Esophagus (tissue), 2 donors: ENCODE measurements at regions not wholly inside any gene's neighbourhood (a gene's known extent, or its start where the extent isn't known, plus 50 kb on each side); places are given as distances from the start of the nearest gene placed in this dataset.

Source experiments
- H3K27ac ChIP-seq, 2 donors: one replicate each; pipeline ENCODE4 v1.5.1; 2013; ENCODE audit warnings: low read depth in 2 of 2, mild to moderate bottlenecking in 2 of 2, inconsistent platforms in 1 of 2, low read length in 1 of 2, moderate library complexity in 1 of 2
- H3K27me3 ChIP-seq, 2 donors: one replicate each; pipeline ENCODE4 v1.6.1; 2013; ENCODE audit warnings: low read length in 2 of 2, control low read depth in 1 of 2, mild to moderate bottlenecking in 1 of 2; ENCODE audit not compliant: insufficient read depth in 2 of 2, control insufficient read depth in 1 of 2
- H3K36me3 ChIP-seq, 2 donors: one replicate each; pipeline ENCODE4 v1.6.1; 2013; ENCODE audit warnings: low read length in 1 of 2; ENCODE audit not compliant: control insufficient read depth in 2 of 2, insufficient read depth in 2 of 2
- H3K4me1 ChIP-seq, 2 donors: one replicate each; pipeline ENCODE4 v1.6.1; 2013; ENCODE audit warnings: low read length in 1 of 2; ENCODE audit not compliant: control insufficient read depth in 2 of 2, insufficient read depth in 2 of 2
- H3K4me3 ChIP-seq, 2 donors: one replicate each; pipeline ENCODE4 v1.5.1; 2013; ENCODE audit warnings: low read length in 2 of 2, mild to moderate bottlenecking in 2 of 2, low read depth in 1 of 2, moderate library complexity in 1 of 2
- H3K9me3 ChIP-seq, 2 donors: one replicate each; pipeline ENCODE4 v1.6.1; 2013; ENCODE audit warnings: mild to moderate bottlenecking in 2 of 2, low read depth in 1 of 2, low read length in 1 of 2, moderate library complexity in 1 of 2; ENCODE audit not compliant: control insufficient read depth in 2 of 2, insufficient read depth in 1 of 2
- WGBS, 2 donors: extraction: QIAGEN DNeasy Blood & Tissue Kit; methylation state at CpG; one replicate each; pipeline ENCODE4 v1.1.7; 2013; 5-methylcytosine and 5-hydroxymethylcytosine counted together
- donor health status: healthy with polysubstance abuse.
- donor health status: Bipolar disorder and iron deficiency.

GRCh38 chr7:22586101-22586785, 86.3 kb upstream of the STEAP1B start:
- peak overlapping the region in 1 of 2 donors; percentile 13 for H3K27ac ChIP-seq
- H3K27me3 ChIP-seq, result no peaks in the 10 kb centered on the region
- H3K36me3 ChIP-seq, result no peaks in the 10 kb centered on the region
- 79 to 81% methylated on average over 5 of the region's 5 CpGs for WGBS, 2 donors
- H3K4me3 ChIP-seq, result no peak overlapping the region
- no peaks in the 10 kb centered on the region for H3K9me3 ChIP-seq
- H3K4me1 ChIP-seq, result no peaks in the 10 kb centered on the region

- Histone ChIP-seq H3K4me3 (no peak overlapping the region), H3K36me3 (no peaks in the 10 kb centered on the region), H3K4me1 (no peaks in the 10 kb centered on the region), H3K27ac (no peak overlapping the region), H3K9me3 (no peaks in the 10 kb centered on the region), H3K27me3 (no peaks in the 10 kb centered on the region)
- 64 to 77% methylated on average over 1 of the region's 1 CpG for whole genome bisulfite sequencing, 2 donors
These were observed 84.2 kb upstream of the STEAP1B start for GRCh38 chr7:22584179-22584578.

GRCh38 chr7:22582863-22583622, 83.1 kb upstream of the STEAP1B start:
- no peaks in the 10 kb centered on the region for H3K9me3 ChIP-seq
- H3K4me3 ChIP-seq, result no peak overlapping the region
- no peaks in the 10 kb centered on the region for H3K36me3 ChIP-seq
- WGBS, 2 donors, result 58 to 59% methylated on average over 7 of the region's 7 CpGs
- H3K4me1 ChIP-seq, result no peaks in the 10 kb centered on the region
- H3K27ac ChIP-seq, result no peak overlapping the region
- H3K27me3 ChIP-seq, result no peaks in the 10 kb centered on the region

- H3K4me3 ChIP-seq, result no peak overlapping the region
- no peaks in the 10 kb centered on the region for H3K36me3 ChIP-seq
- no peak overlapping the region for H3K27ac ChIP-seq
- H3K4me1 ChIP-seq, result no peaks in the 10 kb centered on the region
- H3K27me3 ChIP-seq, result no peaks in the 10 kb centered on the region
- WGBS, 2 donors, result 82 to 89% methylated on average over 3 of the region's 3 CpGs
- H3K9me3 ChIP-seq, result no peaks in the 10 kb centered on the region
These were observed 81.1 kb upstream of the STEAP1B start for GRCh38 chr7:22581099-22581498.

- 83 to 92% methylated on average over 2 of the region's 2 CpGs for WGBS, 2 donors
- Histone ChIP-seq H3K36me3 (no peaks in the 10 kb centered on the region), H3K4me1 (no peaks in the 10 kb centered on the region), H3K27ac (no peak overlapping the region), H3K4me3 (no peak overlapping the region), H3K27me3 (no peaks in the 10 kb centered on the region), H3K9me3 (no peaks in the 10 kb centered on the region)
These were observed 80.0 kb upstream of the STEAP1B start for GRCh38 chr7:22579961-22580360.

DNA sequence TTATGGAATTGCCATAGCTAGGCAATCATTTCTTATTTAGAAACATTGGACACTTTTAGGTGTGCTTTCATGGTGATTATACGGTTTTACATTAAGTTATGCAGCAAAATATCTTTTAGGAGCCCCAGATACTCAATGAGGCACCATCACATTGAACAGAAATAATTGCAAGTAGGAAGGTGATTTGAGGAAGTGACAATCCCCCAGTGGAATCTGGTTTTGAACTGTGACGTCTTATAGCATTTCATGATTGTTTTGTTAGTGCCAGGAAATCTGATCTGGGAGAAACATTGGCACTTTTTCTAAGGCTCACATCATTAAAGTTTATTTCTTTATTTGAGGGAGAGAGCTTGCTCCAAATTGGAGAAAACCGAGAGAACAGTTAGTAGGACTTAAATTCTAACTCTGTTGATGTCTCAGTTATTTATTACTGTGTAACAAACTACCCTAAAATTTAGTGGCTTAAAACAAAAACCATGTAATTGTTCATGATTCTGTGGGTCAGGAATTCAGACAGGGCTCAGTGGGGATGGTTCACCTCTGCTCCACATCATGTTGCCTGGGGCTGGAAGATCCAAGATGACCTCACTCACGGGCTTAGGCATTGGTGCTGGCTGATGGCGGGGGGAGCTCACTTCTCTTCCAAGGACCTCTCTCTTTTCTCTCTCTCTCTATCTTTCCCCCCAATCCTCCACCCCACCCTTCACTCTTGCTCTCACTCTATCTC, 78.2 kb upstream of the STEAP1B start:
- peak overlapping the region in 1 of 2 donors; percentile 21 for H3K27ac ChIP-seq

DNA sequence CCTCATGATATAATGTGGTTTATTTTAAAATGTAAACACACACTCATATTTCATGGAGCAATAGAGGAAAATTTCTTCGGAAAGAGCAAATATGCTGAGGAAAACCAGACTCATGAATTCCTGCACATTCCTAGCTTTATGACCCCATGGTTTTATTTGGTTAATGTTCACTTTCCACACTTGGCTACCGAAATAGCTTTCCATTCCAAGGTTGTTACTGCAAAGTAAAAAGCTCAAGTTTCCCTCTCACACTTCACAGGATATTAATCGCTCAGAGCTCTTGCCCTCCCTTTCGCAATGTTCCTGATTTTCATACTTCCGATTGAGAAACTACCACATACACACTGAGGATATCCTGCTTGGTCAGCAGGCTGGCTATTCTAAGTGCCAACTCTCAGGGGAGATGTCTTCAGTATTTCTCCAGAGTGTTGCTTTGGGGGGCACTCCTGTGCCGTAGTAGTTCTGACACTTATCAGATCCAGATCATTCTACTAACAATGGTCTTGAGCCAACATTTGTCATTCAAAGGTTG, 77.5 kb upstream of the STEAP1B start:
- Histone ChIP-seq H3K4me1 (no peaks in the 10 kb centered on the region), H3K27ac (peak overlapping the region in 1 of 2 donors; percentile 21), H3K4me3 (no peak overlapping the region), H3K36me3 (no peaks in the 10 kb centered on the region), H3K9me3 (no peaks in the 10 kb centered on the region), H3K27me3 (no peaks in the 10 kb centered on the region)
- WGBS, 2 donors, result 35 to 51% methylated on average over 6 of the region's 6 CpGs

More for the DNA sequence above, 78.2 kb upstream of the STEAP1B start:
- H3K9me3 ChIP-seq, result no peaks in the 10 kb centered on the region
- 55 to 60% methylated on average over 5 of the region's 5 CpGs for WGBS, 2 donors
- no peaks in the 10 kb centered on the region for H3K4me1 ChIP-seq
- no peak overlapping the region for H3K4me3 ChIP-seq
- no peaks in the 10 kb centered on the region for H3K36me3 ChIP-seq
- no peaks in the 10 kb centered on the region for H3K27me3 ChIP-seq

DNA sequence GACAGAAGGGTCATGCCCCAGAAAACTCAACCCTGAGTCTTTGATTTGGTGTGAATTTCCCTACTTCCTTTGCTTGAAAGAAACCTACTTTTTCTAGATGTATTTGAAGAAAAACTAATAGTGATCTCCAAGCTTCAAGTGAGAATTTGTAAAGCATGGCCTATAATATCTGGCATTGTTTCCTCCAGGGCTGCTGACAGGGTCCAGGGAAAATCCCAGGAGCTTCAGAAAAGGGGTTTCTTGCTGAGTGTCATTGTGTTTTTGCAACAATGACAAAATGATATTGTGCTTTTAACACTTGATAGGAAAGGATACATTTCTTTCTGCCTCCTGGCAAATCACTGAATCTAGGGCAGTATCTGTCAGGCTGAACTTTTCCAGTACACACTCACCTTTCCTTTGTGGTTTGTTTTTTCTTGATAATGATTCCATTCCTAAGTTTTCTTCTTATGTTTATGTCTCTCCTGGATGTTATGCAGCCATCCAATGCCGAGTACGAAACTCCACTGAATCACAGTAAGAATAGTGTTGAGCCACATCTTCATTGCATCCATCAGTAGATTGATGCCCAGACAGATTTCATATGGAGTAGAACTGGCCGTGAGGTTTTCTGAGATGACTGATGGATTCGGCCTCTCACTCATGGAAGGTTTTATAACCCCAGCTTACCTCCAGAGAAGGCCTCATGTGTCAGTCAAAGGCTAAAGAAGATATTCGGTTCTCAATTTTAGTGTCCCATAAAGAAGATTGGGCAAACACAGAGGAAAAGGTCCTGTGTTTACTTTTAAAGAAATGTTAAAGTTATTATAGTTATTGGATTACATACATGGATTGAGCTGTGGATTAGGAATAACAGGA, 76.9 kb upstream of the STEAP1B start:
- Histone ChIP-seq H3K36me3 (no peaks in the 10 kb centered on the region), H3K27ac (no peak overlapping the region), H3K27me3 (no peaks in the 10 kb centered on the region), H3K9me3 (no peaks in the 10 kb centered on the region), H3K4me3 (no peak overlapping the region), H3K4me1 (no peaks in the 10 kb centered on the region)
- 78 to 85% methylated on average over 5 of the region's 5 CpGs for WGBS, 2 donors
